ENCODE measurements at regions not wholly inside any gene's neighbourhood (a gene's known extent, or its start where the extent isn't known, plus 50 kb on each side); places are given as distances from the start of the nearest gene placed in this dataset.

DNA sequence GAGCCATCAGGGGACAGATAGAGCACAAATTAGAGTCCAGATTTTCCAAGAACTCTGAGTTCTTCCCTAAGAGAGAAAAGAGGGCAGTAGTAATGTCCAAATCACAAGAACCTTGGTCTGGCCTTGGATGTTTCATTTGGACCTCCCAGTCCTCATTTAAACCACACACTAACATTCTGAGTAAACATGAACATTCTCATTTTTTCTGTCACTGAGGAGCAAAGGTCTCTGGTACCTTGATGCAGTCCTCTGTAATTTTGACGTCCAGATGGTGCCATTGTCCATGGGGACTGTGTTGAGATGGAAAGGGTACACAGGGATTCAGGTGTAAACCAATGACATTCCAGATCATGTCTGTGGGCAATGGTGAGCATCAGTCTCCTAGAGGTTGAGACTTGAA, 225.4 kb upstream of the PHYHIPL start (continued):
- no peak for TF ChIP-seq BCLAF1 (IDR thresholded peaks at IDR 0.05)

DNA sequence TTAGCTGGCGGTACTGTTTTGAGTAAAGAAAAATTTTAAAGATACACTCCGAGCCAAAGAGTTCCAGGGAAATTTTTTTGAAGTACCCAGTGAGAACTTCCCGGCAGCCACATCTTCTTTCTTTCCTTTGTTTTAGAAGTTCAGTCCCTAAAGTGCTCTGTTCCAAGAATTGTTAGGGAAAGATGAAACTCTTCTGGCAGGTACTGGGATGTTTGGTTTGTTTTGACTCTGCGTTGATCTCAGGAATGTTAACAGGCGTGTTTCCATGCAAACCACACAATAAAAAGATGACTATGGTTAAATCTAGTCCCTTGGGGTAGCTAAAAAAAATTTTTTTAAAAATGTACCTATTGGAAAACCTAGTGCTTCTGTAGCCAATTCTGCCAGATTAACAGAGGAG, 224.7 kb upstream of the PHYHIPL start:
- BruUV-seq (replicated peaks) = no TSS peak
- in situ Hi-C loops (cut with MboI) (loop anchor here (5.0 to 10.0 kb wide), 3 partner anchors 231 to 673 kb away; no protein-coding TSS in a partner anchor), intact Hi-C loops (cut with micrococcal nuclease; ENCODE audit: unreplicated experiment) (loop anchor here (1.0 to 2.0 kb wide), 10 partner anchors 45 to 671 kb away; no protein-coding TSS in a partner anchor)
- 25% methylated on average over 5 of the region's 5 CpGs for WGBS (ENCODE audit: insufficient coverage, insufficient replicate concordance, low lambda C conversion rate, missing lambda C conversion rate)
- Histone ChIP-seq H2AFZ (ENCODE audit: control insufficient read depth, low read depth, low read length) (no peak overlapping the region), H3K79me2 (ENCODE audit: control insufficient read depth, insufficient read depth, low read length) (no peaks in the 10 kb centered on the region), H3K4me2 (ENCODE audit: control insufficient read depth, insufficient read depth) (no peak overlapping the region), H3K9me3 (replicated peaks; ENCODE audit: control insufficient read depth, insufficient read depth, low read length) (no peaks in the 10 kb centered on the region), H3K27me3 (replicated peaks in 1 of 2; ENCODE audit: control insufficient read depth in 2 of 2, insufficient read depth in 2 of 2, low read length in 1 of 2) (no peaks in the 10 kb centered on the region), H3K4me1 (ENCODE audit: control insufficient read depth, insufficient read depth, low read length) (no peaks in the 10 kb centered on the region), H3K27ac (ENCODE audit: control insufficient read depth, insufficient read depth) (no peak overlapping the region), H3K9ac (ENCODE audit: control insufficient read depth, insufficient read depth, low read length) (no peak overlapping the region), H4K20me1 (ENCODE audit: control insufficient read depth, insufficient read depth) (no peaks in the 10 kb centered on the region), H3K4me3 (no peak overlapping the region), H3K36me3 (ENCODE audit: control insufficient read depth in 2 of 2, insufficient read depth in 2 of 2, low read length in 1 of 2) (no peaks in the 10 kb centered on the region)
- FAIRE-seq (no peak), DNase-seq (ENCODE audit: low read depth, low spot score) (no peak), ATAC-seq (no peak)
- ChIA-PET POLR2A (interaction anchor here (1.6 kb wide), 1 partner anchor 231 kb away, joined by 3 read pairs; no protein-coding TSS in a partner anchor), CTCF (interaction anchor here (0.6 to 6.2 kb wide), 63 partner anchors 8 to 858 kb away, joined by 3 to 81 read pairs (median 4); no protein-coding TSS in a partner anchor), SMC1A (ENCODE audit: uncharacterized antibody, unreplicated experiment) (interaction anchor here (0.6 to 5.6 kb wide), 54 partner anchors 10 to 957 kb away, joined by 3 to 55 read pairs (median 4); no protein-coding TSS in a partner anchor), RAD21 (ENCODE audit: unreplicated experiment) (interaction anchor here (0.9 to 4.7 kb wide), 41 partner anchors 10 to 671 kb away, joined by 3 to 37 read pairs (median 4); no protein-coding TSS in a partner anchor)
- TF ChIP-seq BCLAF1 (IDR thresholded peaks at IDR 0.05) (no peak), TCF7 (IDR thresholded peaks at IDR 0.05; ENCODE audit: borderline replicate concordance) (no peak), ZNF622 (IDR thresholded peaks at IDR 0.05) (no peak), NFXL1 (IDR thresholded peaks at IDR 0.05; ENCODE audit: borderline replicate concordance) (no peak), TCF3 (IDR thresholded peaks at IDR 0.05; ENCODE audit: borderline replicate concordance, insufficient read depth, low read depth, low read length) (no peak), ZNF384 (IDR thresholded peaks at IDR 0.05; ENCODE audit: borderline replicate concordance, low read depth, low read length) (no peak), MYC (IDR thresholded peaks at IDR 0.05; ENCODE audit: insufficient read depth, insufficient read length, insufficient replicate concordance, low read length, severe bottlenecking) (no peak), SKIL (IDR thresholded peaks at IDR 0.05; ENCODE audit: low read depth, poor library complexity, severe bottlenecking) (no peak), BACH1 (IDR thresholded peaks at IDR 0.05; ENCODE audit: borderline replicate concordance) (no peak), SP1 (IDR thresholded peaks at IDR 0.05; ENCODE audit: low read depth, low read length) (no peak), TCF12 (IDR thresholded peaks at IDR 0.05; ENCODE audit: low read depth, low read length) (no peak), ZNF274 (IDR thresholded peaks at IDR 0.05; ENCODE audit: insufficient read depth, insufficient read length) (no peak), EED (IDR thresholded peaks at IDR 0.05; ENCODE audit: low read depth) (no peak), EGR1 (IDR thresholded peaks at IDR 0.05; ENCODE audit: borderline replicate concordance in 1 of 2, low read depth in 2 of 2, low read length in 2 of 2) (no peak), IKZF2 (IDR thresholded peaks at IDR 0.05) (no peak)

Data from GM12878 (cell line).